T47D (cell line): ENCODE measurements at regions not wholly inside any gene's neighbourhood (a gene's known extent, or its start where the extent isn't known, plus 50 kb on each side); places are given as distances from the start of the nearest gene placed in this dataset.
"Not testable (repeated sequence)": the region's sequence is repeated elsewhere in the genome, so short reads cannot be mapped to it uniquely, and the experiment has no call there.

Experiments
- DNase-seq, 2 experiments: peaks; one replicate each; pipeline versions ENCODE4 v3.0.0 to v3.0.0-alpha.2; 2011 to 2012; ENCODE audit warnings: low read depth in 1 of 2, low spot score in 1 of 2
- JUND ChIP-seq: IDR thresholded peaks from 2 replicates; pipeline ENCODE4 v1.6.1; 2012; ENCODE audit warnings: low read depth
- in situ Hi-C: cut with HindIII; loops from 2 replicates; pipeline ENCODE4 v1.10.0; 2016; ENCODE audit warnings: low sequenced_read_pairs, low pct_unique_long_range_greater_than_20kb

DNA sequence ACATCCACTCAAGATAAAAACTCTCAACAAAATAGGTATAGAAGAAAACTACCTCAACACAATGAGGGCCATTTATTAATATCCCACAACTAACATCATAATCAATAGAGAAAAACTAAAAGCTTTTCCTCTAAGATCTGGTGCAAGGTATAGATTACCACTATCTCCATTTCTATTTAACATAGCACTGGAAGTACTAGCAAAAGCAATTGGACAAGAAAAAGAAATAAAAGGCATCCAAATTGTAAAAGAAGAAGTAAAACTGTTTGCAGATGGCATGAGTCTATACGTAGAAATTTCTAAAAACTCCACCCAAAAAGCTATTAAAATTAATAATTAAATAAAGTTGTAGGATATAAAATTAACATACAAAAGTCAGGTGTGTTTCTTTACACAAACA, 230.8 kb upstream of the PRSS16 start:
- DNase-seq = no peak
- TF ChIP-seq JUND = no peak
- in situ Hi-C loops = no loop called here

GRCh38 chr6:27018401-27018800, 229.1 kb upstream of the PRSS16 start:
- in situ Hi-C loops, DNase-seq: not testable (repeated sequence)

DNA sequence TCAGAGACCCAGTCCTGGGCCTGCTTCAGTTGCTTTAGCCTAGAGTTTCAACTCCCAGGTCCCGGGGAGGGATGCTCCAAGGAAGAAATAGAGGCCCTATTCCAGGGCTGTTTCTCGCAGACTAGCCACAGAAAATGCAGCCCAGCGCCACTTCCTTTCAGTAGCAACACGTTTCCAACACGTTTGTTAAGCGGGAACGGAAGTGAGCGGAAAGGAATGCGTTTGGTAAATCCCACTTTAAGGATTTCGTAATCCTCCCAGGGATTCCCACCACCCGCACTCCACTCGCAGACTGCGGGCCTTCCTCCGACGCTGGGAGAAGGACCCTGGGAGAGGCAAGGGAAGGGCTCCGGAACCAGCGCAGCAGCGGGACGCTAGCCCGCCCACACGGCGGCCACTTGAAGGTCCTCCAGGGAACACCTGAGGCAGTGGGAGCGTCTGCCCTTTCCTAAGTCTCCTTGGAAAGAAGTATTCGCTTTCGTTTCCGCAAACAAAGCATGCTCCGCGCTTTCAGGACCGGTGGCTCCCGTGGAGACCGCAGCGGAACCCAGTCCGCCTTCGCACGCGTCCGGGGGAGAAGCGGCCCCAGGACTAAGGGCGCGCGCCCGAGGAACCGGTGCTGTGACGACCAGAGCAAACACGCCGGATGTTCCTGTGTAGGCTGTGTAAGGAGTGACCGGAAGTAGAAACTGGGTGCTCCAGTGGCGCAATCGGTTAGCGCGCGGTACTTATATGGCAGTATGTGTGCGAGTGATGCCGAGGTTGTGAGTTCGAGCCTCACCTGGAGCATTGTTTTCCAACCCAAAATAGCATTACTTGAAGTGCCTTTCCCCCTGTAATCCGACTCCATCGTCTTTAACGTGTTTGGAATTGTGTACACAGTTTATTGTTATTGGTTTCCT, 227.6 kb upstream of the PRSS16 start:
- in situ Hi-C loops = no loop called here
- no peak for TF ChIP-seq JUND
- DNase-seq = peak; percentile 76 to 96

DNA sequence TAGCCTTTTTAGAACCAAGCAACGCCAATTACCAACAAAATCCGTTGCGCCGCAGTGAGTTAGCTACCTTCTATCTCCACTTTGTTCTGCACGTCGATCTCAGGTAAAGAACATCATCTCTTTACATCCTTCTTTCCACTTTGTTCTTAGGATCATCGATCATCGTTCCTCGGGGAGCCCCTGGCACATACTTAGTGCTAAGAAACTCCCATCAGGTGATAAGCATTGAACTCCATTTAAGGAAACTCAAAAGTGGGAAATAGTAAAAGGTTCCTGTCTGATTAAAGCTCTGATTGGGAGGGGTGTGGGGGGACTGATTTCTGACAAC, 227.0 kb upstream of the PRSS16 start:
- no peak for DNase-seq
- TF ChIP-seq JUND = no peak
- in situ Hi-C loops = no loop called here

DNA sequence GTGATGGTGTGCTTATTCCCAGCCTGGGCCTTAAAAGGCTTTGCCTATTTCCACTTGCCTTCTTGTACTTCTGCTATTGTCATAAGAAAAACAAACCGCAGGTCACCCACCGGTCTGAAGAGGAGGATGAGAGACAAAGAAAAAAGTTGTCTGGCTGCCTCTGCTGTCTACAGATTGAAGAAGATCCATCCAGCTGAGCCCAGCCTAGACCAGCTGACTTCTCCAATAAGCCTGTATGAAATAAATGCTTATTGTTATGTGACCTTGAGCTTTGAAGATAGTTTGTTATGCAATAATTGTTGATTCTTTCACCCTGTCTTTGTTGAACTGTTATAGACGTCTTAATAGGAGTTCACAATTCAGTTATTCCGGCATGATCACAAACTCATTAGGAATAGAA, 223.8 kb upstream of the PRSS16 start:
- in situ Hi-C loops = no loop called here
- TF ChIP-seq JUND = no peak
- no peak for DNase-seq

DNA sequence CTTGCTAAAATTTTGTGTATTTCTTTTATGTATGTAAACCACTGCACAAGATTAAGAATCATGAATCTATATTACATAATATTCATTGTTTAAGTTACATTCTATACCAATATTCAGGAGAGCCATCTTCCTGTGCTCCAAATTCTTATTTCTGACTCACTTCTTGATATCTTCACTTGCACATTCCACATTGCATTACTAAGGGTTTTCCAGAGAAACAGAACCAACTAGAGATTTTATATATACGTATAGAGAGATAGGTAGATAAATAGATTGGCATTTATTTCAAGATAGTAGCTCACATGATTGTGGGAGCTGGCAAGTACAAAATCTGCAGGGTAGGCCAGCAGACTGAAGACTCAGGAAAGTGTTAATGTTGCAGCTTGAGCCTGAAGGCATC, 222.2 kb upstream of the PRSS16 start:
- in situ Hi-C loops = no loop called here
- no peak for DNase-seq
- TF ChIP-seq JUND = no peak

GRCh38 chr6:27026361-27026760, 221.1 kb upstream of the PRSS16 start:
- in situ Hi-C loops = no loop called here
- no peak for TF ChIP-seq JUND

DNA sequence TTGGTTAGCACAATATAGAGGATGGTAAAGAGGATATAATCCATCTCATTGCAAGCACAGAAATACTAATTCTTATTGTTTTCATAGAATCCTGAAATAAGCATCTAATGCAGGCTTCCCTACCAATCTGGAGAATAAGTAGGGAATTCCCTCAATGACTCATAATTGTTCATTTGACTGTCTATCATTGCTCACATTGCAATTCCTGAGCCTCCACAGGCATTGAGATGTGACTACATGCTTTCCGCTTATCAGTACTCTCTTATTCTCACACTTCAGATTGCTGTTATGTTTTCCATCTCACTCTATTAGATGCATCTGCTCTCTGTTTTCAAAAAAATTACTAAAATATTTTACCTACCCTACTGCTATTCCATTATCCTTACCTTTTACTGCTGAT, 216.2 kb upstream of the PRSS16 start:
- DNase-seq = no peak
- TF ChIP-seq JUND = no peak
- in situ Hi-C loops = no loop called here

More at GRCh38 chr6:27026361-27026760, 221.1 kb upstream of the PRSS16 start:
- no peak for DNase-seq

- no peak for TF ChIP-seq JUND
- DNase-seq = no peak
- in situ Hi-C loops = no loop called here
Observed at GRCh38 chr6:27038498-27038897, 209.0 kb upstream of the PRSS16 start.

GRCh38 chr6:27040244-27041042, 207.1 kb upstream of the PRSS16 start:
- DNase-seq = no peak
- in situ Hi-C loops = no loop called here
- no peak for TF ChIP-seq JUND

GRCh38 chr6:27043244-27043643, 204.3 kb upstream of the PRSS16 start:
- in situ Hi-C loops = no loop called here
- no peak for TF ChIP-seq JUND
- DNase-seq = no peak

- DNase-seq, in situ Hi-C loops: not testable (repeated sequence)
Observed at GRCh38 chr6:27045131-27045530, 202.4 kb upstream of the PRSS16 start.

- in situ Hi-C loops = not testable (repeated sequence)
Observed at GRCh38 chr6:27047725-27048124, 199.8 kb upstream of the PRSS16 start.

More at GRCh38 chr6:27047725-27048124, 199.8 kb upstream of the PRSS16 start:
- DNase-seq = not testable (repeated sequence)
